Osteocyte (in vitro differentiated cells): ENCODE measurements at regions not wholly inside any gene's neighbourhood (a gene's known extent, or its start where the extent isn't known, plus 50 kb on each side); places are given as distances from the start of the nearest gene placed in this dataset.

Source experiments
- DNase-seq: peaks from one replicate; pipeline ENCODE4 v3.0.0; 2021; ENCODE audit warnings: mixed read lengths; ENCODE audit not compliant: unreplicated experiment; ENCODE audit errors: extremely low spot score
- H3K27ac Mint-ChIP-seq: one replicate; pipeline ENCODE4 v1.8.0; 2021; ENCODE audit warnings: mild to moderate bottlenecking, mixed read lengths; ENCODE audit not compliant: unreplicated experiment
- H3K27me3 Mint-ChIP-seq: one replicate; pipeline ENCODE4 v1.8.0; 2021; ENCODE audit warnings: mixed read lengths; ENCODE audit not compliant: unreplicated experiment
- H3K36me3 Mint-ChIP-seq: one replicate; pipeline ENCODE4 v1.8.0; 2021; ENCODE audit warnings: mixed read lengths; ENCODE audit not compliant: unreplicated experiment
- H3K4me1 Mint-ChIP-seq: one replicate; pipeline ENCODE4 v1.8.0; 2021; ENCODE audit warnings: mixed read lengths; ENCODE audit not compliant: unreplicated experiment
- H3K4me3 Mint-ChIP-seq: one replicate; pipeline ENCODE4 v1.8.0; 2021; ENCODE audit warnings: mild to moderate bottlenecking, moderate library complexity, mixed read lengths; ENCODE audit not compliant: unreplicated experiment
- H3K9me3 Mint-ChIP-seq: one replicate; pipeline ENCODE4 v1.8.0; 2021; ENCODE audit warnings: mixed read lengths; ENCODE audit not compliant: unreplicated experiment
- CTCF ChIP-seq: fragments of 200-600 bp; sonication (generic); IDR thresholded peaks from 2 replicates; pipeline ENCODE4 v1.5.0; 2021; ENCODE audit warnings: antibody characterized with exemption, mild to moderate bottlenecking, moderate library complexity

- H3K27me3 Mint-ChIP-seq: peaks cover 22% of the 10 kb centered on the region
- no peak for TF ChIP-seq CTCF
- H3K9me3 Mint-ChIP-seq: peaks cover 4% of the 10 kb centered on the region
- peaks cover 9% of the 10 kb centered on the region for H3K4me1 Mint-ChIP-seq
- no peaks in the 10 kb centered on the region for H3K36me3 Mint-ChIP-seq
- H3K4me3 Mint-ChIP-seq: no peak overlapping the region
- no peak for DNase-seq
- H3K27ac Mint-ChIP-seq: no peak overlapping the region
These were observed 396.1 kb downstream of the SFMBT2 start for GRCh38 chr10:7014721-7015120.

- H3K27me3 Mint-ChIP-seq: peaks cover 22% of the 10 kb centered on the region
- H3K9me3 Mint-ChIP-seq: no peaks in the 10 kb centered on the region
- no peak overlapping the region for H3K27ac Mint-ChIP-seq
- no peak overlapping the region for H3K4me3 Mint-ChIP-seq
- no peak for DNase-seq
- H3K4me1 Mint-ChIP-seq: peaks cover 5% of the 10 kb centered on the region
- TF ChIP-seq CTCF: no peak
- no peaks in the 10 kb centered on the region for H3K36me3 Mint-ChIP-seq
These were observed 398.8 kb downstream of the SFMBT2 start for GRCh38 chr10:7011994-7012393.

- no peak overlapping the region for H3K27ac Mint-ChIP-seq
- no peaks in the 10 kb centered on the region for H3K36me3 Mint-ChIP-seq
- H3K9me3 Mint-ChIP-seq: no peaks in the 10 kb centered on the region
- no peak for DNase-seq
- no peaks in the 10 kb centered on the region for H3K4me1 Mint-ChIP-seq
- no peak for TF ChIP-seq CTCF
- H3K27me3 Mint-ChIP-seq: peaks cover 28% of the 10 kb centered on the region
- H3K4me3 Mint-ChIP-seq: no peak overlapping the region
These were observed 402.2 kb downstream of the SFMBT2 start for GRCh38 chr10:7008645-7009044.

- Mint-ChIP-seq H3K27me3 (peaks cover 29% of the 10 kb centered on the region), H3K36me3 (no peaks in the 10 kb centered on the region), H3K27ac (no peak overlapping the region), H3K9me3 (no peaks in the 10 kb centered on the region), H3K4me1 (no peaks in the 10 kb centered on the region), H3K4me3 (no peak overlapping the region)
- DNase-seq: no peak
- TF ChIP-seq CTCF: no peak
These were observed 403.1 kb downstream of the SFMBT2 start for GRCh38 chr10:7007600-7008190.

GRCh38 chr10:7006566-7006965, 404.3 kb downstream of the SFMBT2 start:
- no peak for DNase-seq
- Mint-ChIP-seq H3K36me3 (no peaks in the 10 kb centered on the region), H3K4me3 (no peak overlapping the region), H3K27ac (no peak overlapping the region), H3K9me3 (no peaks in the 10 kb centered on the region), H3K27me3 (peaks cover 25% of the 10 kb centered on the region), H3K4me1 (no peaks in the 10 kb centered on the region)
- TF ChIP-seq CTCF: no peak
